ENCODE measurements at regions not wholly inside any gene's neighbourhood (a gene's known extent, or its start where the extent isn't known, plus 50 kb on each side); places are given as distances from the start of the nearest gene placed in this dataset.

- Histone ChIP-seq H3K36me3 (no peaks in the 10 kb centered on the region), H3K4me1 (no peaks in the 10 kb centered on the region), H3K27ac (no peak overlapping the region), H3K4me3 (replicated peaks in 1 of 3) (no peak overlapping the region), H3K9me3 (no peaks in the 10 kb centered on the region), H3K27me3 (no peaks in the 10 kb centered on the region)
- intact Hi-C loops (cut with DNase I): no loop called here
- TF ChIP-seq POLR2A (IDR thresholded peaks at IDR 0.05) (no peak), CTCF (IDR thresholded peaks at IDR 0.05) (no peak)
- DNase-seq: no peak
- WGBS, 2 donors: 89 to 94% methylated on average over 2 to 3 of the region's 4 CpGs
Observed at GRCh38 chr12:114741940-114742339, 58.0 kb upstream of the TBX3 start.

GRCh38 chr12:114740448-114740847, 56.5 kb upstream of the TBX3 start:
- no peak overlapping the region for H3K4me3 ChIP-seq (replicated peaks in 1 of 3)
- no peaks in the 10 kb centered on the region for H3K36me3 ChIP-seq
- H3K4me1 ChIP-seq: peaks cover 3 to 10% of the 10 kb centered on the region in 2 donors
- DNase-seq: no peak
- WGBS, 2 donors: 90 to 96% methylated on average over 7 of the region's 7 CpGs
- no peak for TF ChIP-seq POLR2A (IDR thresholded peaks at IDR 0.05)
- TF ChIP-seq CTCF (IDR thresholded peaks at IDR 0.05): no peak
- no peaks in the 10 kb centered on the region for H3K27me3 ChIP-seq
- intact Hi-C loops (cut with DNase I): no loop called here
- no peak overlapping the region for H3K27ac ChIP-seq
- H3K9me3 ChIP-seq: no peaks in the 10 kb centered on the region

GRCh38 chr12:114738460-114739184, 54.6 kb upstream of the TBX3 start:
- H3K4me1 ChIP-seq: peaks cover 3 to 10% of the 10 kb centered on the region in 2 donors
- DNase-seq: no peak
- no peaks in the 10 kb centered on the region for H3K9me3 ChIP-seq
- TF ChIP-seq CTCF (IDR thresholded peaks at IDR 0.05) (no peak), POLR2A (IDR thresholded peaks at IDR 0.05) (no peak)
- H3K27ac ChIP-seq: no peak overlapping the region
- no peak overlapping the region for H3K4me3 ChIP-seq (replicated peaks in 1 of 3)
- intact Hi-C loops (cut with DNase I): no loop called here
- 79 to 85% methylated on average over 7 to 9 of the region's 9 CpGs for WGBS, 2 donors
- no peaks in the 10 kb centered on the region for H3K36me3 ChIP-seq
- no peaks in the 10 kb centered on the region for H3K27me3 ChIP-seq

DNA sequence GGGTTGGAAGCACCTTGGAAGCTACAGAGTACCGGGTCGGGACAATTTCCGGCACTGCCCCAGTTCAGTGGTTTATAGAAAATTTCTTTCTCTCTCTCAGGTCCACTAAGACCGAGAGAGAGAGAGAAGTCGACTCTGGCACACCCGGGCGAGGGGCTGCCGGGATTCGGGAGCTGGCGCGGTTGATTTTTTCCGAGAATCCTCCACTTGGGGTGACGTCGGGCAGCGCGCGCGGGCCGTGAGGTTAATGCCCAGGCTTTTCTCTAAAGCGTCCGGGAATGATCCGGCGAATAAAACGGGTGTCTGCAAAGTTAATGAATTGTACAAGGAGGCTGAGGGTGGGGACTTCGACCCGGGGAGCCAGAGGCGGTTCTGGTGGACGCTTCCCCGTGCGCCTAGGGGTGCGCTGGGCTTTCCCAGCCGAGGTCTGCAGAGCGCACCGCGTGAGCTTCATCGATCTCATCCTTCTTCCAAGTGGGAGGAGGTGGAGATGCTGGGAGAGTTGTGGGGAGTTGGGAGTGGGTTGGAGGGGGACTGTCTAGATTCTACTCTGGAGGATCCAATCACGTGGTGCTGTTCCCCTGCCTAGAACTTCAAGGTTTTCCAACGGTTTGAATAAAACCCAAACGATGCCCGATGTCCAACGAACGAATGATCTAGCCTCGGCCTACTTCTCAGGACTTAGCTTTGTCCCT, 51.9 kb upstream of the TBX3 start:
- no peak for TF ChIP-seq POLR2A (IDR thresholded peaks at IDR 0.05)
- no peak for TF ChIP-seq CTCF (IDR thresholded peaks at IDR 0.05)
- no peak overlapping the region for H3K27ac ChIP-seq
- DNase-seq: no peak

DNA sequence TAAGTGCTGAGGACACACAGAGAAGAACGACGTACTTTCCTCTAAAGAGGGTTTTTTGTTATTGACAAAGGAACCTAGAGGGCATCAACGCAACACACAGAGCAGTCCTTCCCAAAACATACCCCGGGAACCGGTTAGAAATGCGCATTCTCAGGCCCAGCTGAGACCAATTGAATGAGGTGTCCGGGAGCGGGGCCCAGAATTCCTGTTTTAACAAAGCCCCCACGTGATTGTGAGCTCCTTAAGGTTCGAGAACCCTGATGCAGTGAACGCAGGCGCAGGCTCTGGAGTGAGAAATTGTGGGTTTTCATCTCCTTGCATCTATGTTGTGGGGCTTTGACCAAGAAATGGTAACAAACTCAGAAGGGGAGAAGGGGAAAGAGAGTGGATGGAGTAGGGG, 51.0 kb upstream of the TBX3 start:
- intact Hi-C loops (cut with DNase I): no loop called here
- no peak overlapping the region for H3K4me3 ChIP-seq (replicated peaks in 1 of 3)
- WGBS, 2 donors: 77 to 81% methylated on average over 12 of the region's 12 CpGs
- H3K36me3 ChIP-seq: no peaks in the 10 kb centered on the region
- H3K9me3 ChIP-seq: no peaks in the 10 kb centered on the region
- peaks cover 3 to 10% of the 10 kb centered on the region in 2 donors for H3K4me1 ChIP-seq
- no peak for DNase-seq
- H3K27ac ChIP-seq: no peak overlapping the region
- TF ChIP-seq POLR2A (IDR thresholded peaks at IDR 0.05) (no peak), CTCF (IDR thresholded peaks at IDR 0.05) (no peak)
- H3K27me3 ChIP-seq: no peaks in the 10 kb centered on the region

More for the DNA sequence above, 51.9 kb upstream of the TBX3 start:
- Histone ChIP-seq H3K27me3 (no peaks in the 10 kb centered on the region), H3K9me3 (no peaks in the 10 kb centered on the region), H3K4me3 (replicated peaks in 1 of 3) (no peak overlapping the region), H3K4me1 (peaks cover 3 to 10% of the 10 kb centered on the region in 2 donors), H3K36me3 (no peaks in the 10 kb centered on the region)
- WGBS, 2 donors: 58 to 66% methylated on average over 43 of the region's 43 CpGs
- intact Hi-C loops (cut with DNase I): no loop called here

Data from thyroid gland (tissue), 4 donors.